Adipocyte (in vitro differentiated cells): ENCODE measurements at regions not wholly inside any gene's neighbourhood (a gene's known extent, or its start where the extent isn't known, plus 50 kb on each side); places are given as distances from the start of the nearest gene placed in this dataset.

Experiments
- DNase-seq: peaks from one replicate; pipeline ENCODE4 v3.0.0-alpha.2; 2015; ENCODE audit warnings: low read depth
- H3K27me3 ChIP-seq: replicated peaks from 2 replicates; pipeline ENCODE4 v1.7.0; 2013; ENCODE audit warnings: mild to moderate bottlenecking, low read length, moderate library complexity; ENCODE audit not compliant: control insufficient read depth, insufficient read depth
- H3K36me3 ChIP-seq: 2 replicates; pipeline ENCODE4 v1.7.0; 2013; ENCODE audit warnings: low read length, mild to moderate bottlenecking, moderate library complexity; ENCODE audit not compliant: control insufficient read depth, insufficient read depth, severe bottlenecking
- H3K4me1 ChIP-seq: 2 replicates; pipeline ENCODE4 v1.7.0; 2013; ENCODE audit warnings: mild to moderate bottlenecking, low read length, moderate library complexity; ENCODE audit not compliant: control insufficient read depth, insufficient read depth
- H3K4me3 ChIP-seq: 2 replicates; pipeline ENCODE4 v1.7.0; 2013; ENCODE audit warnings: mild to moderate bottlenecking, low read length, moderate library complexity
- H3K9ac ChIP-seq: 2 replicates; pipeline ENCODE4 v1.7.0; 2013; ENCODE audit warnings: mild to moderate bottlenecking, low read length, moderate library complexity
- H3K9me3 ChIP-seq: 2 replicates; pipeline ENCODE4 v1.7.0; 2013; ENCODE audit warnings: mild to moderate bottlenecking, low read length, moderate library complexity; ENCODE audit not compliant: control insufficient read depth

GRCh38 chr17:70258465-70258864, 89.1 kb downstream of the KCNJ2 start:
- Histone ChIP-seq H3K4me3 (no peak overlapping the region), H3K9me3 (no peaks in the 10 kb centered on the region), H3K4me1 (no peaks in the 10 kb centered on the region), H3K27me3 (no peaks in the 10 kb centered on the region), H3K36me3 (no peaks in the 10 kb centered on the region), H3K9ac (no peak overlapping the region)
- no peak for DNase-seq

- Histone ChIP-seq H3K9ac (no peak overlapping the region), H3K4me3 (no peak overlapping the region), H3K9me3 (no peaks in the 10 kb centered on the region), H3K4me1 (no peaks in the 10 kb centered on the region), H3K36me3 (no peaks in the 10 kb centered on the region), H3K27me3 (no peaks in the 10 kb centered on the region)
- DNase-seq: no peak
Observed at GRCh38 chr17:70259400-70259799, 90.1 kb downstream of the KCNJ2 start.

GRCh38 chr17:70261170-70261569, 91.8 kb downstream of the KCNJ2 start:
- H3K36me3 ChIP-seq: no peaks in the 10 kb centered on the region
- no peak overlapping the region for H3K4me3 ChIP-seq
- no peaks in the 10 kb centered on the region for H3K9me3 ChIP-seq
- H3K4me1 ChIP-seq: no peaks in the 10 kb centered on the region
- no peak for DNase-seq
- no peaks in the 10 kb centered on the region for H3K27me3 ChIP-seq
- H3K9ac ChIP-seq: no peak overlapping the region

GRCh38 chr17:70265471-70265870, 96.1 kb downstream of the KCNJ2 start:
- DNase-seq: no peak
- Histone ChIP-seq H3K4me1 (no peaks in the 10 kb centered on the region), H3K36me3 (no peaks in the 10 kb centered on the region), H3K9me3 (no peaks in the 10 kb centered on the region), H3K4me3 (no peak overlapping the region), H3K27me3 (no peaks in the 10 kb centered on the region), H3K9ac (no peak overlapping the region)

- DNase-seq: no peak
- H3K9me3 ChIP-seq: no peaks in the 10 kb centered on the region
- no peak overlapping the region for H3K9ac ChIP-seq
- no peak overlapping the region for H3K4me3 ChIP-seq
- H3K27me3 ChIP-seq: no peaks in the 10 kb centered on the region
- no peaks in the 10 kb centered on the region for H3K4me1 ChIP-seq
- no peaks in the 10 kb centered on the region for H3K36me3 ChIP-seq
Observed at GRCh38 chr17:70266394-70266793, 97.1 kb downstream of the KCNJ2 start.

- Histone ChIP-seq H3K27me3 (no peaks in the 10 kb centered on the region), H3K4me3 (no peak overlapping the region)
Observed at GRCh38 chr17:70268383-70268782, 99.1 kb downstream of the KCNJ2 start.

GRCh38 chr17:70270554-70270953, 101.2 kb downstream of the KCNJ2 start:
- H3K27me3 ChIP-seq: no peaks in the 10 kb centered on the region
- DNase-seq: no peak

More at GRCh38 chr17:70268383-70268782, 99.1 kb downstream of the KCNJ2 start:
- H3K4me1 ChIP-seq: no peaks in the 10 kb centered on the region
- H3K9me3 ChIP-seq: no peaks in the 10 kb centered on the region
- H3K36me3 ChIP-seq: no peaks in the 10 kb centered on the region
- no peak overlapping the region for H3K9ac ChIP-seq
- DNase-seq: no peak

GRCh38 chr17:70271200-70271599, 101.9 kb downstream of the KCNJ2 start:
- Histone ChIP-seq H3K4me3 (no peak overlapping the region), H3K27me3 (no peaks in the 10 kb centered on the region), H3K9ac (no peak overlapping the region), H3K4me1 (no peaks in the 10 kb centered on the region), H3K36me3 (no peaks in the 10 kb centered on the region), H3K9me3 (no peaks in the 10 kb centered on the region)
- DNase-seq: no peak

More at GRCh38 chr17:70270554-70270953, 101.2 kb downstream of the KCNJ2 start:
- no peak overlapping the region for H3K4me3 ChIP-seq
- H3K9me3 ChIP-seq: no peaks in the 10 kb centered on the region
- H3K9ac ChIP-seq: no peak overlapping the region
- no peaks in the 10 kb centered on the region for H3K36me3 ChIP-seq
- no peaks in the 10 kb centered on the region for H3K4me1 ChIP-seq

- Histone ChIP-seq H3K4me1 (no peaks in the 10 kb centered on the region), H3K36me3 (no peaks in the 10 kb centered on the region), H3K4me3 (no peak overlapping the region), H3K9ac (no peak overlapping the region), H3K27me3 (no peaks in the 10 kb centered on the region), H3K9me3 (no peaks in the 10 kb centered on the region)
- no peak for DNase-seq
Observed at GRCh38 chr17:70271672-70272071, 102.3 kb downstream of the KCNJ2 start.

GRCh38 chr17:70274255-70274654, 104.9 kb downstream of the KCNJ2 start:
- H3K4me3 ChIP-seq: no peak overlapping the region
- no peaks in the 10 kb centered on the region for H3K4me1 ChIP-seq
- no peaks in the 10 kb centered on the region for H3K36me3 ChIP-seq
- DNase-seq: no peak
- H3K9me3 ChIP-seq: no peaks in the 10 kb centered on the region
- no peak overlapping the region for H3K9ac ChIP-seq
- no peaks in the 10 kb centered on the region for H3K27me3 ChIP-seq

GRCh38 chr17:70276906-70277305, 107.6 kb downstream of the KCNJ2 start:
- no peak for DNase-seq
- H3K4me1 ChIP-seq: no peaks in the 10 kb centered on the region
- no peaks in the 10 kb centered on the region for H3K36me3 ChIP-seq
- H3K4me3 ChIP-seq: no peak overlapping the region
- H3K9me3 ChIP-seq: no peaks in the 10 kb centered on the region
- no peak overlapping the region for H3K9ac ChIP-seq
- H3K27me3 ChIP-seq: no peaks in the 10 kb centered on the region

- H3K9ac ChIP-seq: no peak overlapping the region
- no peak for DNase-seq
- H3K27me3 ChIP-seq: no peaks in the 10 kb centered on the region
- H3K36me3 ChIP-seq: no peaks in the 10 kb centered on the region
- no peaks in the 10 kb centered on the region for H3K9me3 ChIP-seq
- H3K4me1 ChIP-seq: no peaks in the 10 kb centered on the region
- no peak overlapping the region for H3K4me3 ChIP-seq
Observed at GRCh38 chr17:70278844-70279462, 109.6 kb downstream of the KCNJ2 start.
